IPS-20b (cell line): ENCODE measurements at regions not wholly inside any gene's neighbourhood (a gene's known extent, or its start where the extent isn't known, plus 50 kb on each side); places are given as distances from the start of the nearest gene placed in this dataset.

ENCODE experiments used
- H3K27ac ChIP-seq: one replicate; pipeline ENCODE4 v1.5.1; 2013; ENCODE audit warnings: low read length
- H3K27me3 ChIP-seq: 2 replicates; pipeline ENCODE4 v1.6.1; 2013; ENCODE audit warnings: mild to moderate bottlenecking, low read length, inconsistent platforms; ENCODE audit not compliant: insufficient read depth
- H3K36me3 ChIP-seq: 2 replicates; pipeline ENCODE4 v1.6.1; 2013; ENCODE audit warnings: low read depth, mild to moderate bottlenecking, inconsistent platforms, low read length, moderate library complexity; ENCODE audit not compliant: insufficient read depth
- H3K4me1 ChIP-seq: 2 replicates; pipeline ENCODE4 v1.6.1; 2013; ENCODE audit warnings: mild to moderate bottlenecking, control low read depth, inconsistent platforms, low read length, moderate library complexity; ENCODE audit not compliant: insufficient read depth
- H3K4me3 ChIP-seq: 2 replicates; pipeline ENCODE4 v1.5.1; 2013; ENCODE audit warnings: mild to moderate bottlenecking, low read length, inconsistent platforms
- H3K9ac ChIP-seq: 2 replicates; pipeline ENCODE4 v1.6.1; 2013; ENCODE audit warnings: low read depth, mild to moderate bottlenecking, inconsistent platforms, low read length, moderate library complexity
- H3K9me3 ChIP-seq: 2 replicates; pipeline ENCODE4 v1.6.1; 2013; ENCODE audit warnings: mild to moderate bottlenecking, low read depth, low read length, inconsistent platforms; ENCODE audit not compliant: insufficient read depth

GRCh38 chr2:163367825-163368582 lies 367.8 kb downstream of the FIGN start:
- Histone ChIP-seq H3K9me3 (no peaks in the 10 kb centered on the region), H3K27ac (no peak overlapping the region), H3K36me3 (no peaks in the 10 kb centered on the region), H3K9ac (no peak overlapping the region), H3K4me3 (no peak overlapping the region), H3K4me1 (no peaks in the 10 kb centered on the region), H3K27me3 (no peaks in the 10 kb centered on the region)

- Histone ChIP-seq H3K27ac (no peak overlapping the region), H3K36me3 (no peaks in the 10 kb centered on the region), H3K4me1 (no peaks in the 10 kb centered on the region), H3K27me3 (no peaks in the 10 kb centered on the region), H3K4me3 (no peak overlapping the region), H3K9me3 (no peaks in the 10 kb centered on the region), H3K9ac (no peak overlapping the region)
These were observed 371.1 kb downstream of the FIGN start for GRCh38 chr2:163364736-163365135.

GRCh38 chr2:163353551-163353950 lies 382.3 kb downstream of the FIGN start:
- H3K9ac ChIP-seq: no peak overlapping the region
- no peak overlapping the region for H3K27ac ChIP-seq
- H3K4me3 ChIP-seq: no peak overlapping the region
- H3K36me3 ChIP-seq: no peaks in the 10 kb centered on the region
- peaks cover 6% of the 10 kb centered on the region; the same call in 1 of the 2 replicates for H3K27me3 ChIP-seq
- H3K9me3 ChIP-seq: no peaks in the 10 kb centered on the region
- H3K4me1 ChIP-seq: peaks cover 26% of the 10 kb centered on the region

- Histone ChIP-seq H3K36me3 (no peaks in the 10 kb centered on the region), H3K9ac (no peak overlapping the region), H3K27ac (no peak overlapping the region), H3K9me3 (no peaks in the 10 kb centered on the region), H3K4me1 (peaks cover 26% of the 10 kb centered on the region), H3K27me3 (peaks cover 6% of the 10 kb centered on the region; the same call in 1 of the 2 replicates), H3K4me3 (no peak overlapping the region)
These were observed 383.8 kb downstream of the FIGN start for GRCh38 chr2:163351966-163352365.

GRCh38 chr2:163351143-163351542 lies 384.7 kb downstream of the FIGN start:
- Histone ChIP-seq H3K36me3 (no peaks in the 10 kb centered on the region), H3K27ac (no peak overlapping the region), H3K4me1 (peaks cover 26% of the 10 kb centered on the region), H3K9me3 (no peaks in the 10 kb centered on the region), H3K4me3 (no peak overlapping the region), H3K27me3 (peaks cover 6% of the 10 kb centered on the region; the same call in 1 of the 2 replicates), H3K9ac (no peak overlapping the region)

GRCh38 chr2:163348857-163349380 lies 386.9 kb downstream of the FIGN start:
- H3K9ac ChIP-seq: peak overlapping the region; percentile 59; the same call in 1 of the 2 replicates
- H3K4me3 ChIP-seq: peak overlapping the region; percentile 67
- H3K4me1 ChIP-seq: peaks cover 29% of the 10 kb centered on the region
- H3K36me3 ChIP-seq: no peaks in the 10 kb centered on the region
- no peak overlapping the region for H3K27ac ChIP-seq
- H3K9me3 ChIP-seq: no peaks in the 10 kb centered on the region
- H3K27me3 ChIP-seq: peaks cover 6% of the 10 kb centered on the region; the same call in 1 of the 2 replicates

GRCh38 chr2:163347982-163348856 lies 387.6 kb downstream of the FIGN start:
- H3K4me3 ChIP-seq: peak overlapping the region; percentile 67
- H3K27ac ChIP-seq: no peak overlapping the region
- H3K4me1 ChIP-seq: peaks cover 29% of the 10 kb centered on the region
- H3K9ac ChIP-seq: peak overlapping the region; percentile 59; the same call in 1 of the 2 replicates
- H3K36me3 ChIP-seq: no peaks in the 10 kb centered on the region
- H3K9me3 ChIP-seq: no peaks in the 10 kb centered on the region
- H3K27me3 ChIP-seq: peaks cover 6% of the 10 kb centered on the region; the same call in 1 of the 2 replicates

GRCh38 chr2:163345795-163346573 lies 389.8 kb downstream of the FIGN start:
- Histone ChIP-seq H3K36me3 (no peaks in the 10 kb centered on the region), H3K4me3 (no peak overlapping the region), H3K4me1 (peaks cover 17% of the 10 kb centered on the region; the same call in 1 of the 2 replicates), H3K27ac (no peak overlapping the region), H3K27me3 (peaks cover 6% of the 10 kb centered on the region; the same call in 1 of the 2 replicates), H3K9me3 (no peaks in the 10 kb centered on the region), H3K9ac (no peak overlapping the region)

GRCh38 chr2:163343316-163343715 lies 392.5 kb downstream of the FIGN start:
- H3K4me1 ChIP-seq: peaks cover 3% of the 10 kb centered on the region; the same call in 1 of the 2 replicates
- no peak overlapping the region for H3K9ac ChIP-seq
- no peak overlapping the region for H3K27ac ChIP-seq
- H3K4me3 ChIP-seq: no peak overlapping the region
- no peaks in the 10 kb centered on the region for H3K27me3 ChIP-seq
- H3K36me3 ChIP-seq: no peaks in the 10 kb centered on the region
- H3K9me3 ChIP-seq: no peaks in the 10 kb centered on the region

- Histone ChIP-seq H3K9me3 (no peaks in the 10 kb centered on the region), H3K27ac (no peak overlapping the region), H3K9ac (no peak overlapping the region), H3K27me3 (no peaks in the 10 kb centered on the region), H3K36me3 (no peaks in the 10 kb centered on the region), H3K4me1 (peaks cover 3% of the 10 kb centered on the region; the same call in 1 of the 2 replicates), H3K4me3 (no peak overlapping the region)
These were observed 394.4 kb downstream of the FIGN start for GRCh38 chr2:163341426-163341825.

- Histone ChIP-seq H3K36me3 (no peaks in the 10 kb centered on the region), H3K4me1 (no peaks in the 10 kb centered on the region; the same call in 1 of the 2 replicates), H3K9me3 (no peaks in the 10 kb centered on the region), H3K27ac (no peak overlapping the region), H3K4me3 (no peak overlapping the region), H3K27me3 (no peaks in the 10 kb centered on the region), H3K9ac (no peak overlapping the region)
These were observed 397.5 kb downstream of the FIGN start for GRCh38 chr2:163338270-163338669.
